ENCODE measurements at regions not wholly inside any gene's neighbourhood (a gene's known extent, or its start where the extent isn't known, plus 50 kb on each side); places are given as distances from the start of the nearest gene placed in this dataset.

DNA sequence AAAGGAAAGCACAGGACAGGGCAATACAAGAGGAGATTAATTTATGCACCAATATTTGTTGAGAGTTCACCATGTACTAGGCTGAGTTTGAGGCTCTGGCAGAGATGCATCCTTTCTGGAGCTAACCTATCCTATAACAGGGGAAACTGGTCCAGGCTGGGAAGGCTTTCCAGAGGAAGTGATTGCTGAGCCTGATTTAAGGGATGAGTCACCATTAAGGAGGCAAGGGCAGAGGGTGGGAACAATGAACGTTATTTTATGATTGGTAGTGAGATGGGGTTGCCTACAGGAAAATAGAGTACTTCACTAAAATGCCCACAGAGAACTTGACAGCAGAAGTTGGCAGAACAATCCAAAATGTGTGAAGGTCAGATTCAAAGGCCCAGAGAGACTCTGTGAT, 141.4 kb downstream of the PLPP3 start:
- ATAC-seq = peak in 2 of 4 donors; percentile 18 to 31

DNA sequence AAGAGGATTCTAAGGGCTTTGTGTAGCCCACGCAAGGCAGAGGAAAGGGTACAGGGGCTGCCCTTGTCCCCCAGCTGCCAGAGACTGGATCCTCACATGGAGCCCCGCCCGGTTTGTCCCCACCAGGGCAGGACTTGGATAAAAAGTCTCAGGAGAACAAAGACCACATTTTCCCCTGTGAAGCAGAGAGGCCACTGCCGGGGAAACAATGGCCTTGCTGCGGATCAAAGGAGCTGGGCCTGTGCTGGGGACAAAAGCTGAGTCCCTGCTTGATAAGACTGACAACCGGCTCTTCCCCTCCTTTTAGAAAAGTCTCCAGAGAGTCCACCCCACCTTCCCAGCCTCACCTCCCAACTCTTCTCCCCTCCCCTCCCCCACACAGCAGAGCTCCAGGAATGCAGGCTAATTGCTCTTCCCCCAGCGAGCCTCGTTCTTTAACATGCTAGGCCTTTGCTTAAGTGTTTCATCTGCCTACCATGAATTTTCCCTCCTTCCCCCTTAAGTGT, 142.4 kb downstream of the PLPP3 start:
- no peak overlapping the region for H3K4me3 ChIP-seq
- H3K27ac ChIP-seq = no peak overlapping the region
- 83% methylated on average over 6 of the region's 8 CpGs for WGBS (ENCODE audit: insufficient coverage, low coverage, low lambda C conversion rate, missing lambda C conversion rate)
- H3K36me3 ChIP-seq = no peaks in the 10 kb centered on the region
- ATAC-seq (no peak), DNase-seq (no peak)
- intact Hi-C loops (cut with DNase I) = no loop called here
- peaks cover 0 to 27% (median 11%) of the 10 kb centered on the region in 4 donors for H3K4me1 ChIP-seq
- TF ChIP-seq, protein P1, sequence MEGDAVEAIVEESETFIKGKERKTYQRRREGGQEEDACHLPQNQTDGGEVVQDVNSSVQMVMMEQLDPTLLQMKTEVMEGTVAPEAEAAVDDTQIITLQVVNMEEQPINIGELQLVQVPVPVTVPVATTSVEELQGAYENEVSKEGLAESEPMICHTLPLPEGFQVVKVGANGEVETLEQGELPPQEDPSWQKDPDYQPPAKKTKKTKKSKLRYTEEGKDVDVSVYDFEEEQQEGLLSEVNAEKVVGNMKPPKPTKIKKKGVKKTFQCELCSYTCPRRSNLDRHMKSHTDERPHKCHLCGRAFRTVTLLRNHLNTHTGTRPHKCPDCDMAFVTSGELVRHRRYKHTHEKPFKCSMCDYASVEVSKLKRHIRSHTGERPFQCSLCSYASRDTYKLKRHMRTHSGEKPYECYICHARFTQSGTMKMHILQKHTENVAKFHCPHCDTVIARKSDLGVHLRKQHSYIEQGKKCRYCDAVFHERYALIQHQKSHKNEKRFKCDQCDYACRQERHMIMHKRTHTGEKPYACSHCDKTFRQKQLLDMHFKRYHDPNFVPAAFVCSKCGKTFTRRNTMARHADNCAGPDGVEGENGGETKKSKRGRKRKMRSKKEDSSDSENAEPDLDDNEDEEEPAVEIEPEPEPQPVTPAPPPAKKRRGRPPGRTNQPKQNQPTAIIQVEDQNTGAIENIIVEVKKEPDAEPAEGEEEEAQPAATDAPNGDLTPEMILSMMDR (IDR thresholded peaks at IDR 0.05) = no peak
- no peak for TF ChIP-seq POLR2A (IDR thresholded peaks at IDR 0.05)
- H3K9me3 ChIP-seq = no peaks in the 10 kb centered on the region
- H3K27me3 ChIP-seq = no peaks in the 10 kb centered on the region

More for the DNA sequence above, 141.4 kb downstream of the PLPP3 start:
- Histone ChIP-seq H3K9me3 (no peaks in the 10 kb centered on the region), H3K27me3 (no peaks in the 10 kb centered on the region), H3K27ac (no peak overlapping the region), H3K36me3 (no peaks in the 10 kb centered on the region), H3K4me3 (no peak overlapping the region), H3K4me1 (peaks cover 0 to 18% (median 7%) of the 10 kb centered on the region in 4 donors)
- 44% methylated on average over 1 of the region's 1 CpG for WGBS (ENCODE audit: insufficient coverage, low coverage, low lambda C conversion rate, missing lambda C conversion rate)
- no peak for DNase-seq
- intact Hi-C loops (cut with DNase I) = no loop called here
- TF ChIP-seq, protein P1 (IDR thresholded peaks at IDR 0.05) = no peak
- no peak for TF ChIP-seq POLR2A (IDR thresholded peaks at IDR 0.05)

DNA sequence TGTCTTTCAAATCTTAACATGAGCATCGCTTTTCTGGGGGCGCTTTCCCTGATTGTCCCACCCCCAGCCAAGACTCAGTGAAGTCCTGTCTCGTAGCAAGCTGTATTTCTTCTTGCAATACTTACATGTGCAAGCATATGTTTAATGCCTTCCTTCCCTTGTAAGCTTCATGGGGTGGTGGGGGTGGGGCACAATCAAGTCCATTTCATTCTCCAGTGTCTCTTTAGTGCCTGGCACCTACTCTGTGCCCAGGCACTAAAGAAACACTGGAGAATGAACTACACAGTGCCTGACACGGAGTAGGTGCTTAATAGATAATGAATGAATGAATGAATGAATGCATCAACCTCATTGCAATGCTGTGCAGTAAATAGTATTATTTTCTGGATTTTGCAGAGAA, 143.1 kb downstream of the PLPP3 start:
- peaks cover 0 to 33% (median 15%) of the 10 kb centered on the region in 4 donors for H3K4me1 ChIP-seq
- 58% methylated on average over 2 of the region's 4 CpGs for WGBS (ENCODE audit: insufficient coverage, low coverage, low lambda C conversion rate, missing lambda C conversion rate)
- no peak for ATAC-seq
- no peak overlapping the region for H3K27ac ChIP-seq
- no peaks in the 10 kb centered on the region for H3K27me3 ChIP-seq
- H3K9me3 ChIP-seq = no peaks in the 10 kb centered on the region
- no peak for DNase-seq
- intact Hi-C loops (cut with DNase I) = no loop called here
- H3K4me3 ChIP-seq = no peak overlapping the region
- no peaks in the 10 kb centered on the region for H3K36me3 ChIP-seq
- TF ChIP-seq POLR2A (IDR thresholded peaks at IDR 0.05) = no peak
- TF ChIP-seq, protein P1 (IDR thresholded peaks at IDR 0.05) = no peak

DNA sequence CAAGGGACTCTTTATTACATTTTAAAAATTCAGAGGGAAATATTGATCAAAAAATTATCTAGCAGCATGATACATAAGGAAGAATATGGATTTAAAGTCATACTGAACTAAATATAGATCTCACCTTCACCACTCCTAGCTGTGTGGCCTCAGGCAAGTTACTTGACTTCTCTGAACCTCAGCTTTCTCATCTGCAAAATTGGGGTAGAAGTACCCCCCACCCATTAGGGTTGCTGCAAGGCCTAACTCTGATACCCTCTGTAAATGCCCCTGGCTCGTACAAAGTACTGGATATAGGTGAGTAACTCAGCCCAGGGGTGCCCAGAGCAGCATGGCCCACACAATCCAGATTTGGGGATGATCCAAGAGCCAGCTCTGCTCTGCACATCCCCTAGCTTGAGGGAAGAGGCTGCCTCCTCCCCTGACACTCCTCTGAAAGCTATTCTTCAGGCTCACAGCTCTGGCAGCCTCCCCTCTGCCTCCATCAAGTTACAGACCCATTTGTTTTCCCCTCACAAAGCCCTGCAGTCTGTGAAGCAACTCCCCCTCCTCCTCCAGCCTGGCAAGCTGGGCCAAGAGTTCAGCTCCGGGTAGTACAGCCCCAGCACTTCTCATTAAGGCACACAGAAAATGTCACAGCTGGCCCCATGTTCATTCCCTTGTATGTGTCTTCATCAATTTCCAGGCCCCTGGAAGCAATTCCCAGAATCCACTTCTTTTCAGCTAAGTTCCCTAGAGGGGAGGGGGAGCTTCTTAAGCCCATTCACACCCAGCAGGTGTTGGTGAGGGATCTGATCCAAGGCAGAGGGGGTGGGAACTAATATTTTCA, 143.7 kb downstream of the PLPP3 start:
- H3K36me3 ChIP-seq = no peaks in the 10 kb centered on the region
- H3K4me1 ChIP-seq = peaks cover 0 to 34% (median 15%) of the 10 kb centered on the region in 4 donors
- intact Hi-C loops (cut with DNase I) = no loop called here
- no peaks in the 10 kb centered on the region for H3K9me3 ChIP-seq
- no peak for TF ChIP-seq POLR2A (IDR thresholded peaks at IDR 0.05)
- TF ChIP-seq, protein P1 (IDR thresholded peaks at IDR 0.05) = no peak
- no peaks in the 10 kb centered on the region for H3K27me3 ChIP-seq
- H3K27ac ChIP-seq = no peak overlapping the region
- ATAC-seq = no peak
- DNase-seq = no peak
- H3K4me3 ChIP-seq = no peak overlapping the region
- 0% methylated on average over 1 of the region's 2 CpGs for WGBS (ENCODE audit: insufficient coverage, low coverage, low lambda C conversion rate, missing lambda C conversion rate)
